Colonic mucosa (tissue), 4 donors: ENCODE measurements at regions not wholly inside any gene's neighbourhood (a gene's known extent, or its start where the extent isn't known, plus 50 kb on each side); places are given as distances from the start of the nearest gene placed in this dataset.

Experiments
- DNase-seq: peaks from one replicate; pipeline ENCODE4 v3.0.0-alpha.2; 2020
- H3K27ac ChIP-seq: fragments of 200-600 bp; one replicate; pipeline ENCODE4 v1.8.0; 2021
- H3K27me3 ChIP-seq: fragments of 200-600 bp; one replicate; pipeline ENCODE4 v1.8.0; 2021
- H3K36me3 ChIP-seq: fragments of 200-600 bp; one replicate; pipeline ENCODE4 v1.8.0; 2021
- H3K4me1 ChIP-seq: fragments of 200-600 bp; one replicate; pipeline ENCODE4 v1.8.0; 2021; ENCODE audit warnings: mild to moderate bottlenecking
- H3K4me3 ChIP-seq: fragments of 200-600 bp; one replicate; pipeline ENCODE4 v1.8.0; 2021
- H3K9ac ChIP-seq, 2 donors: one replicate each; pipeline ENCODE4 v1.7.0; 2013; ENCODE audit warnings: control low read depth in 2 of 2, low read depth in 2 of 2, low read length in 2 of 2
- H3K9me3 ChIP-seq: fragments of 200-600 bp; one replicate; pipeline ENCODE4 v1.8.0; 2021
- CTCF ChIP-seq: fragments of 200-600 bp; IDR thresholded peaks from one replicate; pipeline ENCODE4 v1.8.0; 2022; ENCODE audit warnings: antibody characterized with exemption, mild to moderate bottlenecking
- intact Hi-C: fragments of 100-400 bp; cut with DNase I; formaldehyde crosslinking; loops from one replicate; pipeline ENCODE4 v1.14.1; 2022
- donor health status: healthy.
- donor health status: DM: no; HTN: no; CAD: no.
- donor health status: DM: no; HTN: no; CAD: no.

GRCh38 chr5:86008704-86009103 lies 609.0 kb upstream of the COX7C start:
- H3K9ac ChIP-seq = no peak overlapping the region
- no peaks in the 10 kb centered on the region for H3K4me1 ChIP-seq
- no peaks in the 10 kb centered on the region for H3K27me3 ChIP-seq
- H3K36me3 ChIP-seq = no peaks in the 10 kb centered on the region
- no peak for TF ChIP-seq CTCF
- no peaks in the 10 kb centered on the region for H3K9me3 ChIP-seq
- H3K27ac ChIP-seq = no peak overlapping the region
- DNase-seq = no peak
- no peak overlapping the region for H3K4me3 ChIP-seq
- intact Hi-C loops = no loop called here

GRCh38 chr5:86011937-86012336 lies 605.8 kb upstream of the COX7C start:
- intact Hi-C loops = no loop called here
- Histone ChIP-seq H3K36me3 (no peaks in the 10 kb centered on the region), H3K4me3 (no peak overlapping the region), H3K9me3 (no peaks in the 10 kb centered on the region), H3K27me3 (no peaks in the 10 kb centered on the region), H3K4me1 (no peaks in the 10 kb centered on the region), H3K27ac (no peak overlapping the region), H3K9ac (no peak overlapping the region)
- TF ChIP-seq CTCF = no peak
- no peak for DNase-seq

- intact Hi-C loops = no loop called here
These were observed 588.4 kb upstream of the COX7C start for GRCh38 chr5:86029308-86029707.

GRCh38 chr5:86030753-86031152 lies 587.0 kb upstream of the COX7C start:
- H3K27ac ChIP-seq = no peak overlapping the region
- intact Hi-C loops = no loop called here
- H3K27me3 ChIP-seq = no peaks in the 10 kb centered on the region
- H3K36me3 ChIP-seq = no peaks in the 10 kb centered on the region
- H3K9ac ChIP-seq = no peak overlapping the region
- H3K4me3 ChIP-seq = no peak overlapping the region
- no peak for TF ChIP-seq CTCF
- no peaks in the 10 kb centered on the region for H3K4me1 ChIP-seq
- H3K9me3 ChIP-seq = no peaks in the 10 kb centered on the region
- no peak for DNase-seq

More at GRCh38 chr5:86029308-86029707, 588.4 kb upstream of the COX7C start:
- no peak for DNase-seq
- TF ChIP-seq CTCF = no peak
- H3K27me3 ChIP-seq = no peaks in the 10 kb centered on the region
- no peak overlapping the region for H3K27ac ChIP-seq
- no peaks in the 10 kb centered on the region for H3K9me3 ChIP-seq
- no peaks in the 10 kb centered on the region for H3K36me3 ChIP-seq
- H3K9ac ChIP-seq = no peak overlapping the region
- no peak overlapping the region for H3K4me3 ChIP-seq
- no peaks in the 10 kb centered on the region for H3K4me1 ChIP-seq

- H3K4me3 ChIP-seq = no peak overlapping the region
- H3K36me3 ChIP-seq = no peaks in the 10 kb centered on the region
- no peak for TF ChIP-seq CTCF
- DNase-seq = no peak
- H3K9me3 ChIP-seq = no peaks in the 10 kb centered on the region
- H3K27ac ChIP-seq = no peak overlapping the region
- intact Hi-C loops = no loop called here
- no peaks in the 10 kb centered on the region for H3K4me1 ChIP-seq
- no peak overlapping the region for H3K9ac ChIP-seq
- no peaks in the 10 kb centered on the region for H3K27me3 ChIP-seq
These were observed 579.2 kb upstream of the COX7C start for GRCh38 chr5:86038566-86038965.

- intact Hi-C loops = no loop called here
- Histone ChIP-seq H3K9me3 (no peaks in the 10 kb centered on the region), H3K27me3 (no peaks in the 10 kb centered on the region), H3K9ac (no peak overlapping the region), H3K4me3 (no peak overlapping the region), H3K27ac (no peak overlapping the region), H3K36me3 (no peaks in the 10 kb centered on the region), H3K4me1 (no peaks in the 10 kb centered on the region)
- no peak for TF ChIP-seq CTCF
- DNase-seq = no peak
These were observed 578.4 kb upstream of the COX7C start for GRCh38 chr5:86039351-86039750.
